PFSK-1 (cell line): ENCODE measurements at regions not wholly inside any gene's neighbourhood (a gene's known extent, or its start where the extent isn't known, plus 50 kb on each side); places are given as distances from the start of the nearest gene placed in this dataset.

Experiments used
- FOXP2 ChIP-seq: optimal IDR thresholded peaks from 2 replicates; pipeline ENCODE3; 2011; ENCODE audit warnings: borderline replicate concordance, control low read depth, inconsistent platforms; ENCODE audit not compliant: insufficient read depth; ENCODE audit errors: extremely low read length, extremely low read depth
- TAF1 ChIP-seq: IDR thresholded peaks from 2 replicates; pipeline ENCODE4 v1.6.1; 2012; ENCODE audit warnings: low read length, control low read depth, borderline replicate concordance; ENCODE audit not compliant: insufficient read depth

- TF ChIP-seq TAF1 (no peak), FOXP2 (no peak)
Observed at GRCh38 chr22:48741540-48741939, 1086.1 kb downstream of the BRD1 start.
